Activated CD8-positive, alpha-beta T cell treated with anti-CD3 and anti-CD28 coated beads, Interleukin-2, amount 10 ng/mL, durations not matched to agents 7 days and 5 days (primary cell): ENCODE measurements at regions not wholly inside any gene's neighbourhood (a gene's known extent, or its start where the extent isn't known, plus 50 kb on each side); places are given as distances from the start of the nearest gene placed in this dataset.

Experiments
- ATAC-seq: fragments of 150-1000 bp; cut with Tn5 transposase; one replicate; pipeline ENCODE4 v1.10.0; 2021; ENCODE audit warnings: moderate library complexity
- CTCF ChIA-PET: fragments of 350-600 bp; sonication (Branson Sonifier 250); formaldehyde crosslinking; loops from one replicate; lab custom pipeline; 2021; ENCODE audit warnings: antibody characterized with exemption; lab: Charles Lee
- POLR2A ChIA-PET: fragments of 350-600 bp; sonication (Branson Sonifier 250); formaldehyde crosslinking; loops from one replicate; lab custom pipeline; 2021; ENCODE audit warnings: antibody characterized with exemption; lab: Charles Lee
- DNase-seq: peaks from one replicate; pipeline ENCODE4 v3.0.0-alpha.2; 2020
- H3K27ac Mint-ChIP-seq: one replicate; pipeline ENCODE4 v1.8.0; 2021; ENCODE audit warnings: mild to moderate bottlenecking, mixed read lengths
- H3K27me3 Mint-ChIP-seq: one replicate; pipeline ENCODE4 v1.8.0; 2021; ENCODE audit warnings: low read depth, mixed read lengths
- H3K36me3 Mint-ChIP-seq: one replicate; pipeline ENCODE4 v1.8.0; 2021; ENCODE audit warnings: low read depth, mixed read lengths
- H3K4me1 Mint-ChIP-seq: one replicate; pipeline ENCODE4 v1.8.0; 2021; ENCODE audit warnings: low read depth, mixed read lengths
- H3K4me3 Mint-ChIP-seq: one replicate; pipeline ENCODE4 v1.8.0; 2021; ENCODE audit warnings: mild to moderate bottlenecking, mixed read lengths
- H3K9me3 Mint-ChIP-seq: one replicate; pipeline ENCODE4 v1.8.0; 2022; ENCODE audit warnings: mixed read lengths; ENCODE audit not compliant: insufficient read depth

DNA sequence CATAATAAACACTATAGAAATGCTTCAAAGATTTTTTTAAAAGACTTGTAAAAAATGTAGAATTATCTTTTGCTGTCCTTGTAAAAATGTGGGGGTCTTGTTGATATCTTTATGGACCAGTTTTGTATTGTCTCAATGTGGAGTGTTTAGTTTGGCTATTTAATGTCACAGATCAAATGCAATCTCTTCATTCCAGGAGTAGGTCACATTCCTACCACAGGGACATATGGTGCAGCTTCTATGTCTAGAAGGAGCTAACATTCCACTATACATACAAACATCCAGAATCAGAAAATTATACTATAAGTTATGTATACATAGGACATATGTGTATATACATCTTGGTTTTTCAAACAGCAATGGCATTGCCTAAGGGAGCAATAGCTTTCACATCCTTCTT is 345.7 kb downstream of the BMP4 start:
- ChIA-PET CTCF (no interaction called here), POLR2A (no interaction called here)
- Mint-ChIP-seq H3K27me3 (no peaks in the 10 kb centered on the region), H3K36me3 (no peaks in the 10 kb centered on the region), H3K9me3 (no peaks in the 10 kb centered on the region), H3K27ac (no peak overlapping the region), H3K4me1 (no peaks in the 10 kb centered on the region), H3K4me3 (no peak overlapping the region)
- no peak for ATAC-seq
- DNase-seq, result no peak

DNA sequence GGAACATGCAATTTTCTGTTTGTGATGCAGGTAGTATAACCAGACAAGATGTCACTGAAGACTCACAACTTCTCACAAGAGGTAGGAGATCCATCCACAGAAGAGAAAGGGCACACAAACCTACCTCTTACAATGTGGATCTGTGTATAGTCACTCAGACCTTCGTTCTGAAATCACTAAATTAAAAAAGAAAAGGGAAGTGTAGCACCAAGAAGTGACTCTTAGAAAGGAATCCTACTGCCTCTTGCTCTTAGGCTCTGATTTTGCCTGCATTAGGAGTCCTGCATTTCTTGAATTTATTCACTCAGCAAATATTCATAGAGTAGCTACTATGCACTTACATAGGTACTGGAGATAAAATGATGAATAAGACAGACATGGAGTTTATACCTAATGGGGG is 347.6 kb downstream of the BMP4 start:
- Mint-ChIP-seq H3K4me3 (no peak overlapping the region), H3K9me3 (no peaks in the 10 kb centered on the region), H3K4me1 (no peaks in the 10 kb centered on the region), H3K27ac (no peak overlapping the region), H3K36me3 (no peaks in the 10 kb centered on the region), H3K27me3 (no peaks in the 10 kb centered on the region)
- ChIA-PET POLR2A (no interaction called here), CTCF (no interaction called here)
- ATAC-seq (no peak), DNase-seq (no peak)

DNA sequence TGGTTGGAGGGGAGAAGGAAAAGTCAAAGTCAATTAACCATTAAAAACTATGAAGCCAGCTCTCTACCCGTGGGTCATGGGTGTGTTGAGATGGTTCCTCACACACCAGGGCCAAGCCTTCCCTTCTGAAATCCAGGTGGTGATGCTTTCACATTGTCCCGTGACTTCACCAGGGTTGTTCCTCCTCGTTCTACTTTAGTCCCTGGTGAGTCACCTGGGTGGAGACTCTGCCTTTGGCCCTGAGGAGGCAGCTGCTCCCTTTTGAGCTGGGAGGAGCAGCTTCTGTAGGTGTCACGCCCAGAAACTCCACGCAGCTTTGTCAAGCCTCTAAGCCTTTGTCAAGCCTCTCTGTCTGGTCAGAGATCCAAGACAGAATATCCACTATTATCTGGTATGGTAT is 348.3 kb downstream of the BMP4 start:
- CTCF ChIA-PET, result no interaction called here
- H3K4me3 Mint-ChIP-seq, result no peak overlapping the region

DNA sequence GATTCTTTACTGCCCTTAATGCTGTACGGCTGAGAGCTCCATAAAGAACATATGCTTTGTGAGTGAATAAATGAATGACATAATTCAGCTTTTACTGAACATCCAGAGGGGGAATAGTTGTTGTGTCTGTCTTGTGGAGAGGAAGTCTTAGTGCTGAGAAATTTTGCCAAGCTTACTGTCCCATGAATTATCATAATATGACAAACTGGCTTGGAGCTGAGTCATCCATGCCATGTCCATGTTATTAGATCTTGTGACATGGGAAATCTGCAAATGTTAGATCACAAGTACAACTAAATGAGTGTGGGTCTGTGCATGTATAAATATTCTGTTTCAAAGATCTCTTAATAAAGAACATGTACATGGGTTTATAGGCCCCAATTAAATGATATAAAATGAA is 350.4 kb downstream of the BMP4 start:
- H3K27ac Mint-ChIP-seq, result no peak overlapping the region
- ChIA-PET CTCF (no interaction called here), POLR2A (no interaction called here)
- H3K4me1 Mint-ChIP-seq, result no peaks in the 10 kb centered on the region
- ATAC-seq (no peak), DNase-seq (no peak)
- no peak overlapping the region for H3K4me3 Mint-ChIP-seq
- H3K36me3 Mint-ChIP-seq, result no peaks in the 10 kb centered on the region
- H3K9me3 Mint-ChIP-seq, result no peaks in the 10 kb centered on the region
- H3K27me3 Mint-ChIP-seq, result no peaks in the 10 kb centered on the region

More for the DNA sequence above, 348.3 kb downstream of the BMP4 start:
- no peaks in the 10 kb centered on the region for H3K27me3 Mint-ChIP-seq
- no peaks in the 10 kb centered on the region for H3K4me1 Mint-ChIP-seq
- ATAC-seq (no peak), DNase-seq (no peak)
- no peak overlapping the region for H3K27ac Mint-ChIP-seq
- no peaks in the 10 kb centered on the region for H3K9me3 Mint-ChIP-seq
- no peaks in the 10 kb centered on the region for H3K36me3 Mint-ChIP-seq
- POLR2A ChIA-PET, result no interaction called here

DNA sequence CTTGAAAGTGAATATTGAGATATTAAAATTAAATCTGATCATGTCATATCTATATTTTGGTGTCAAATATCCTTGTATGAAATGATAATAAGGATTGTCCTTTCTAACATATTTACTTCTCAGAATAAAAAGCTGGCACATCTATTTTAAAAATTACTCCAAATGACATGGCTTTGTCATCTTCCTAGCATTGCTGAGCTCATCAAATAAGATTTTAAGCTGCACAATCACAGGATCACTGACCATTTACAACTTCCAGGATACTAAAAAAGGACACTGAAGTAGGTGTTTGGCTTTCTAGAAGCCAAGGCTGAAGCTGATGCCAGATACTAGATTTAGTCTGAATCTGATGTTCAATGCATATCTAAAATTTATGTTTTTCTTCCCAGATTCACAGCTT is 351.1 kb downstream of the BMP4 start:
- DNase-seq, result no peak
- Mint-ChIP-seq H3K27me3 (no peaks in the 10 kb centered on the region), H3K36me3 (no peaks in the 10 kb centered on the region), H3K27ac (no peak overlapping the region), H3K4me3 (no peak overlapping the region), H3K9me3 (no peaks in the 10 kb centered on the region), H3K4me1 (no peaks in the 10 kb centered on the region)
- ChIA-PET CTCF (no interaction called here), POLR2A (no interaction called here)
- no peak for ATAC-seq

DNA sequence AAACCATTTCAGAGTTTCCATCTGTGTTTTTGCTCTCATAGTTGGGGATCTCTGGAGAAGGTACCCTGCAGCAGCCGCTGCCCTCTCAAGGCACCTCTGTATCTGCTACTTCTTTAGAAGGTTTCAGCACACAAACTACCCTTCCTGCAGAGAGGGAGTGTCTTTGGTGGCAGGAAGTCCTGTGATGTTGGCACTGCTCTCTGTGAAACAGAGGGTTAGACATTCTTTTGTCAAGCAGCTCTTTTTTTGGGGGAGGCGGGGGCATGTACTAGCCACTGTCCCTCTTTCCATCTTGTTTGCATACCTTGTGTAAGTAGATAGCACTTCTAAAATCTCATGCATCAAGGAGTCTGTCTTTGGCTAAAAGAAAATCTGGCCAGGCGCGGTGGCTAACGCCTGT is 352.6 kb downstream of the BMP4 start:
- POLR2A ChIA-PET, result no interaction called here
- H3K4me3 Mint-ChIP-seq, result no peak overlapping the region
- no peak overlapping the region for H3K27ac Mint-ChIP-seq

DNA sequence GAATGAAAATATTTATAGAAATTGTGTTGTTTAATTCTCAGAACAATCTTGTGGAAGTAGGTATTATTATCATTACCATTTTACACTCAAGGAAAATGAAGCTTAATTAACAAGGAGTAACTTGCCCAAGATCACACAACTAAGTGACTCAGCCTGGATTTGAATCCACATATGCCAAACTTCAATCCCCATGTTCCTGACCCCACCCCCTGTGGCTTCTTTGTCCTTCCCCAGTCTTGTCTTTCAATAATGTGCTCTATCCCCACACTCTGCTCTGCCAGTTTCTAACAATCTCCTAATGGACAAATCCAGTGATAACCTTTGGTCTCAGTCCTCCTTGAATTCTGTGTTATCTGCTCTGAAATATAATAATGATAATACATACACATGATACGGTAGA is 355.2 kb downstream of the BMP4 start:
- CTCF ChIA-PET, result no interaction called here
- H3K9me3 Mint-ChIP-seq, result no peaks in the 10 kb centered on the region
- no peak overlapping the region for H3K4me3 Mint-ChIP-seq
- no peaks in the 10 kb centered on the region for H3K4me1 Mint-ChIP-seq
- H3K36me3 Mint-ChIP-seq, result no peaks in the 10 kb centered on the region
- no peak for ATAC-seq
- no peak overlapping the region for H3K27ac Mint-ChIP-seq
- POLR2A ChIA-PET, result no interaction called here
- DNase-seq, result no peak
- H3K27me3 Mint-ChIP-seq, result no peaks in the 10 kb centered on the region

More for the DNA sequence above, 352.6 kb downstream of the BMP4 start:
- DNase-seq (no peak), ATAC-seq (no peak)
- Mint-ChIP-seq H3K27me3 (no peaks in the 10 kb centered on the region), H3K9me3 (no peaks in the 10 kb centered on the region), H3K4me1 (no peaks in the 10 kb centered on the region), H3K36me3 (no peaks in the 10 kb centered on the region)
- CTCF ChIA-PET, result no interaction called here

DNA sequence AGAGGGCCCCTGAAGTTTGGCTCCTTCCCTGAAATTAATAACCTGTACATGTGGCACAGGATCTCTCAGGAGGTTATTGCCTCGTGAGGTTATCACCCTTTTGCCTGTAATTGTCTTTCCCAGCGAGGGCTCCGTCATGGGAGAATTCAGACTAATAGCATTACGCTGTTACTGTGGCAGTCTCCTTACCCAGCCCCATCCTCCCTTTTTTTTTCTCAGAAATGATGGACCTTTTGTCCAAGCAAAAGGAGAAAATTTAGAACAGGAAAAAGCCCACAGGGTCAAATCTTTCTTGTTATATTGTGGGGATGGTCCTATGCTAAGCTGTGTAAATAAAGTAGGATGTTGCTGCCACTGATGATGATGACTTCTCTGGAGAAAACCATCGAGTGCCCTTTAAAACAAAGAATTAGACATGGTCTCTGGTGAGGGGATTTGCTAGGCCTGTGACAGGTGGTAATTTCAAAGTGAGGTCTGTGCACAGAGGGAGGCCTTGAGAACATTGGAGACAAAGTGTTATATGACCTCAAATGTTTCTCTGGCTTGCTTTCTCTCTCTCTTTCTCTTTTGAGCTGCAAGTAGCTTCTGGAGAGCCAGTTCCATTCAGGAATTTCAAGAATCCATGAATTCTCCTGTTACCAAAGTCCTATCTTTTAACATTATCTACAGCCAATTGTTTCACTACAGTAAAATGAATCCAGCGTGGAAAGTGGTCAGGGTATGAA is 357.2 kb downstream of the BMP4 start:
- no peak for ATAC-seq
- H3K27me3 Mint-ChIP-seq, result no peaks in the 10 kb centered on the region
- no peak for DNase-seq
- CTCF ChIA-PET, result interaction anchor here (0.7 kb wide), 1 partner anchor 450 kb away, joined by 4 read pairs; no protein-coding TSS in a partner anchor
- POLR2A ChIA-PET, result interaction anchor here (0.6 kb wide), 1 partner anchor 886 kb away, joined by 3 read pairs; no protein-coding TSS in a partner anchor
- no peak overlapping the region for H3K27ac Mint-ChIP-seq
- H3K4me1 Mint-ChIP-seq, result no peaks in the 10 kb centered on the region
- H3K4me3 Mint-ChIP-seq, result no peak overlapping the region
- H3K9me3 Mint-ChIP-seq, result peaks cover 8% of the 10 kb centered on the region
- H3K36me3 Mint-ChIP-seq, result no peaks in the 10 kb centered on the region

DNA sequence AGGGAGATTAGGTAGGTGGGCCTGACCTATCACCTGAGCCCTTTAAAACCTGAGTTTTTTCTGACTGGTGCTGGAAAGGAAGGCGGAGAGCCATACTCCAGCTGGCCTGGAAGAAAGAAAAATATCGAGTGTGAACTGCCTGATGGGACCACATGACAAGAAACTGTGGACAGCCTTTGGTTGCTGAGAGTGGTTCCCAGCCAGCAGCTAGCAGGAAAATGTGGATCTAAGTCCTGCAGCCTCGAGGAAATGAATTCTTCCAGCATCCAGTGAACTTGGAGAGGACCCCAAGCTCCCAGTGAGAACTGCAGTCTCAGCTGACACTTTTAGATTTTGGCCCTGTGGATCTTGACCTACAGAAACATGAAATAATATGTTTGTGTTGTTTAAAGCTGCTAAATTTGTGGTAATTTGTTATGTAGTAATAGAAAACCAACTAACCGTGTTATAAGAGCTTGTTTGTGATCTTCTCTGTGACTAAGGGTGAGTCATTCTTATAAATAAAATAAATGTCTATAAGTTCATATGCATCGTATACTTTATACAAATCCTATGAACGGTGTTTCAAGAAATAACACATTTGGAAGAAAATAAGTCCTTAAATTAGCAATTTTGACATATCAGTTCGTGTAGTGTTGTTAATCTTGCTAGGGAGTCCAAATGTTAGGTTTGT is 359.6 kb downstream of the BMP4 start:
- peaks cover 11% of the 10 kb centered on the region for H3K9me3 Mint-ChIP-seq
- H3K4me3 Mint-ChIP-seq, result no peak overlapping the region
- no peak overlapping the region for H3K27ac Mint-ChIP-seq
- no peaks in the 10 kb centered on the region for H3K4me1 Mint-ChIP-seq
- DNase-seq (no peak), ATAC-seq (no peak)
- H3K27me3 Mint-ChIP-seq, result no peaks in the 10 kb centered on the region
- ChIA-PET POLR2A (no interaction called here), CTCF (no interaction called here)
- no peaks in the 10 kb centered on the region for H3K36me3 Mint-ChIP-seq

DNA sequence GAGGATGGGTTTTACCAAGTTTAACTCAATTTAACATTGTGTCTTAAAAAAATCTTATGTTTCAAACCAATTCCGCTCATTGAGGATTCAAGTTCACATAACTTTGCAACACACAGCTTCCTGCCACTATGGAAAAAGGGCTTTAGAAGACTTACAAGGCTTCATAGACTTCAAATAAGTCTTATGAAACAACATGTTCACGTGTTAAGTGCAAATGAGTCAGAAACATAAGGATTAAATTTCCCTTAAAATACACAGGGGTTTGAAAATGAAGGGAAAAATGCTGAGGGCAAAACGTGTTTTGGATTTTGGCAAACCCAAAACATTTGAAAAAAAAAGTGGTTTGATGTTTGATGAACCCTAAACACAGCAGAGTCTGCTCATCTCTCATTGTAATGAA is 364.8 kb downstream of the BMP4 start:
- H3K9me3 Mint-ChIP-seq, result peaks cover 11% of the 10 kb centered on the region
- POLR2A ChIA-PET, result no interaction called here

DNA sequence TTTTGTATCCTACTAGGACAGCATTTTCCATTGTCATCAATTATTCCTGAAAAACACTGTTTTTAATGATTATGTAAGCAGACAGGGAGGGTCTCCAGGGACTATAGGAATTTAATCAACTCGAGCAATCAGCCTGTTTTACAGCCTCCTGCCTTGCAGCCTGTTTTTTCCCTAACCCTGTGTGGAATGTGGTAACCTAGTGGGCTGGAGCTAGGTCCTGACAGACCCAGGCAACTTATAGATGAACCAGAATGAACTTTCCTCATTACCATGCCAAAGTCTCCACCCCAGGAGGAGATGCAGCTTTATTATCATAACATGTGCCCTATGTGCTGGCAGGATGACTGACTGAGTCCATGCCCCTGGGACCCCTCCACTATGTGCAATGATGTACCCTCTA is 375.1 kb downstream of the BMP4 start:
- H3K4me3 Mint-ChIP-seq, result no peak overlapping the region
- H3K4me1 Mint-ChIP-seq, result no peaks in the 10 kb centered on the region
- ChIA-PET CTCF (no interaction called here), POLR2A (no interaction called here)
- H3K9me3 Mint-ChIP-seq, result no peaks in the 10 kb centered on the region
- no peaks in the 10 kb centered on the region for H3K36me3 Mint-ChIP-seq
- H3K27me3 Mint-ChIP-seq, result no peaks in the 10 kb centered on the region
- ATAC-seq, result no peak
- no peak overlapping the region for H3K27ac Mint-ChIP-seq
- DNase-seq, result no peak

More for the DNA sequence above, 364.8 kb downstream of the BMP4 start:
- DNase-seq (no peak), ATAC-seq (no peak)
- Mint-ChIP-seq H3K4me3 (no peak overlapping the region), H3K4me1 (no peaks in the 10 kb centered on the region), H3K27ac (no peak overlapping the region), H3K27me3 (no peaks in the 10 kb centered on the region), H3K36me3 (no peaks in the 10 kb centered on the region)
- CTCF ChIA-PET, result no interaction called here

DNA sequence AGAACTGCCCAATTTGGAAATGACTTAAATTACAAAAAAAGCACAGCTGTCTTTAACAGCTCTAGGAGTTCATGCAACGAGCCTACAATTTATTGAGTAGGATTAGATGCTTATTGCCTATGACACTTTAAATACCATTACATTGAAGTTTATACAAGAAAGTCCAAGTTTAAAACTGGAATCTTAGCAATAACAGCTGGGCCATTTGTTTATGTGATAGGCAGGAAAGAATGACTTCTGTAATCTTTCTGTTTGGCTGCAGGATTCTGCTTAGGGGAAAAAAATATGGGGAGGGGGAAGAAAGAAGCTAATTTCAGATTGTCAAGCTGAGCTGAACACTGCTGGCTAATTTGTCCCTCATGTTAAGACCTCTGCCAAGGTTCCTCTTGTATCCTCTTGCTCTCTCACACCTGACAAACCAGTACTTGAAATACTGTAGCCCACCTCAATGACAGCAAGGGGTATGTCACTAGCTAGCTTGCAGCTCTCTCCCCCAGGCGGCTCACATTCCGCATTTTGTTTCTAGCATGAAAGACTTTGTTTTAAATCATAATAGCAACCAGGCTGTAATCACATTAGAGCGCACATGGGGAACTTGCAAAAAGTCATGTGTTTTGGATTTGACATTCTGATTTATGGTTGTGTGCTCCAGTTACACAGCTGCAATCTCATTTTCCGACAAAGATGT is 384.8 kb downstream of the BMP4 start:
- Mint-ChIP-seq H3K27ac (no peak overlapping the region), H3K4me3 (no peak overlapping the region), H3K9me3 (peaks cover 4% of the 10 kb centered on the region), H3K36me3 (no peaks in the 10 kb centered on the region), H3K27me3 (peaks cover 9% of the 10 kb centered on the region), H3K4me1 (no peaks in the 10 kb centered on the region)
- ATAC-seq, result no peak
- POLR2A ChIA-PET, result no interaction called here
- CTCF ChIA-PET, result no interaction called here
- no peak for DNase-seq
